Spleen (tissue), 11 donors: ENCODE measurements at regions not wholly inside any gene's neighbourhood (a gene's known extent, or its start where the extent isn't known, plus 50 kb on each side); places are given as distances from the start of the nearest gene placed in this dataset.

Source experiments
- DNase-seq: peaks from one replicate; pipeline ENCODE4 v3.0.0-alpha.2; 2020
- H3K27ac ChIP-seq, 8 donors: fragments of 200-600 bp; sonication (generic) in 7 of 8; 1 replicate in 4 of 8; 2 replicates in 4 of 8; pipeline versions ENCODE4 v1.5.0 to v1.8.0; 2016 to 2021; ENCODE audit warnings: inconsistent platforms in 4 of 8, mild to moderate bottlenecking in 4 of 8, moderate library complexity in 1 of 8
- H3K27me3 ChIP-seq, 7 donors: fragments of 200-600 bp; sonication (generic) in 6 of 7; replicated peaks in 1 of 7; 1 replicate in 4 of 7; 2 replicates in 3 of 7; pipeline versions ENCODE4 v1.5.0 to v1.8.0; 2016 to 2021; ENCODE audit warnings: inconsistent platforms in 3 of 7, mild to moderate bottlenecking in 1 of 7
- H3K36me3 ChIP-seq, 6 donors: fragments of 200-600 bp; sonication (generic) in 5 of 6; 1 replicate in 4 of 6; 2 replicates in 2 of 6; pipeline versions ENCODE4 v1.5.0 to v1.8.0; 2016 to 2021; ENCODE audit warnings: inconsistent platforms in 2 of 6
- H3K4me1 ChIP-seq, 6 donors: fragments of 200-600 bp; sonication (generic) in 5 of 6; 1 replicate in 3 of 6; 2 replicates in 3 of 6; pipeline versions ENCODE4 v1.5.0 to v1.8.0; 2016 to 2021; ENCODE audit warnings: inconsistent platforms in 3 of 6
- H3K4me3 ChIP-seq, 8 donors: fragments of 200-600 bp; sonication (generic) in 7 of 8; 1 replicate in 4 of 8; 2 replicates in 4 of 8; pipeline versions ENCODE4 v1.5.0 to v1.8.0; 2016 to 2021; ENCODE audit warnings: inconsistent platforms in 4 of 8, mild to moderate bottlenecking in 4 of 8, moderate library complexity in 2 of 8
- H3K9me3 ChIP-seq, 8 donors: fragments of 200-600 bp; sonication (generic) in 7 of 8; 1 replicate in 4 of 8; 2 replicates in 4 of 8; pipeline versions ENCODE4 v1.5.0 to v1.8.0; 2016 to 2021; ENCODE audit warnings: inconsistent platforms in 4 of 8
- POLR2A ChIP-seq, 3 donors: fragments of 450-650 bp; IDR thresholded peaks; one replicate each; pipeline ENCODE4 v1.5.1; 2017; ENCODE audit warnings: antibody characterized with exemption in 3 of 3, mild to moderate bottlenecking in 1 of 3
- POLR2AphosphoS5 ChIP-seq, 3 donors: sonication (generic); formaldehyde crosslinking; IDR thresholded peaks; one replicate each; pipeline ENCODE4 v1.5.1; 2017; ENCODE audit warnings: antibody characterized with exemption in 3 of 3
- WGBS, 5 donors: extraction: QIAGEN DNeasy Blood & Tissue Kit in 3 of 5; methylation state at CpG; one replicate each; pipeline versions ENCODE4 v1.1.5 to v1.1.7; 2013 to 2018; 5-methylcytosine and 5-hydroxymethylcytosine counted together
- intact Hi-C: fragments of 100-400 bp; cut with DNase I; formaldehyde crosslinking; loops from one replicate; pipeline ENCODE4 v1.15.0; 2023; ENCODE audit warnings: low total_unique reads
- TF ChIP-seq, protein P1 (sequence below), 11 experiments: fragments of 200-600 bp in 7 of 11; fragments of 450-650 bp in 4 of 11; sonication (generic) in 4 of 11; IDR thresholded peaks in 8 of 11; conservative IDR thresholded peaks in 3 of 11; 1 replicate in 7 of 11; 2 replicates in 4 of 11; pipeline versions ENCODE4 v1.4.0 to v1.8.0; 2016 to 2021; ENCODE audit warnings: antibody characterized with exemption in 11 of 11, inconsistent platforms in 4 of 11, mild to moderate bottlenecking in 1 of 11
- donor health status: healthy with polysubstance abuse.
- donor health status: DM: no; HTN: no; CAD: no; lungs with moderate emphysema.
- donor health status: DM: no; HTN: no; CAD: no.
- donor health status: Bipolar disorder and iron deficiency.
- donor health status: healthy.
- donor health status: DM: no; HTN: no; CAD: no.
- donor health status: DM: yes; HTN: yes; CAD: no.

DNA sequence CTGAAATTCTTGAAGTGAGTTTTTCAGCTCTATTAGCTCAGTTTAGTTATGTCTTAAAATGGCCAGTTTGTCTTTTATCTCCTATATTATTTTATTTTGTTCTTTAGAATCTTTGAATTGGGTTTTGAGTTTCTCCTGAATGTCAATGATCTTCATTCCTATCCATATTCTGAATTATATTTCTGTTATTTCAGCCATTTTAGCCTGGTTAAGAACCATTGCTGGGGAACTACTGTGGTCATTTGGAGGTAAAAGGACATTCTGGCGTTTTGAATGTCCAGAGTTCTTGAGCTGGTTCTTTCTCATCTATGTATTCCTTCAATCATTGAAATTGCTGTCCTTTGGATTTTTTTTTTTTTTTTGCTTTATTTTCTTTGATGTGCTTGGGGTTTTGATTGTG is 203.9 kb upstream of the HS3ST4 start:
- Histone ChIP-seq H3K9me3 (peaks cover 0 to 23% (median 18%) of the 10 kb centered on the region in 8 donors), H3K27ac (no peak overlapping the region), H3K36me3 (no peaks in the 10 kb centered on the region), H3K27me3 (no peaks in the 10 kb centered on the region), H3K4me1 (no peaks in the 10 kb centered on the region), H3K4me3 (no peak overlapping the region)
- DNase-seq = no peak
- 0 to 39% (median 28%) methylated on average over 1 of the region's 1 CpG for WGBS, 5 donors
- TF ChIP-seq, protein P1, sequence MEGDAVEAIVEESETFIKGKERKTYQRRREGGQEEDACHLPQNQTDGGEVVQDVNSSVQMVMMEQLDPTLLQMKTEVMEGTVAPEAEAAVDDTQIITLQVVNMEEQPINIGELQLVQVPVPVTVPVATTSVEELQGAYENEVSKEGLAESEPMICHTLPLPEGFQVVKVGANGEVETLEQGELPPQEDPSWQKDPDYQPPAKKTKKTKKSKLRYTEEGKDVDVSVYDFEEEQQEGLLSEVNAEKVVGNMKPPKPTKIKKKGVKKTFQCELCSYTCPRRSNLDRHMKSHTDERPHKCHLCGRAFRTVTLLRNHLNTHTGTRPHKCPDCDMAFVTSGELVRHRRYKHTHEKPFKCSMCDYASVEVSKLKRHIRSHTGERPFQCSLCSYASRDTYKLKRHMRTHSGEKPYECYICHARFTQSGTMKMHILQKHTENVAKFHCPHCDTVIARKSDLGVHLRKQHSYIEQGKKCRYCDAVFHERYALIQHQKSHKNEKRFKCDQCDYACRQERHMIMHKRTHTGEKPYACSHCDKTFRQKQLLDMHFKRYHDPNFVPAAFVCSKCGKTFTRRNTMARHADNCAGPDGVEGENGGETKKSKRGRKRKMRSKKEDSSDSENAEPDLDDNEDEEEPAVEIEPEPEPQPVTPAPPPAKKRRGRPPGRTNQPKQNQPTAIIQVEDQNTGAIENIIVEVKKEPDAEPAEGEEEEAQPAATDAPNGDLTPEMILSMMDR (IDR thresholded peaks at IDR 0.05 in 8 of 11, conservative IDR thresholded peaks at IDR 0.05 in 3 of 11) = no peak
- no peak for TF ChIP-seq POLR2AphosphoS5 (IDR thresholded peaks at IDR 0.05)
- TF ChIP-seq POLR2A (IDR thresholded peaks at IDR 0.05) = no peak
- intact Hi-C loops = no loop called here

DNA sequence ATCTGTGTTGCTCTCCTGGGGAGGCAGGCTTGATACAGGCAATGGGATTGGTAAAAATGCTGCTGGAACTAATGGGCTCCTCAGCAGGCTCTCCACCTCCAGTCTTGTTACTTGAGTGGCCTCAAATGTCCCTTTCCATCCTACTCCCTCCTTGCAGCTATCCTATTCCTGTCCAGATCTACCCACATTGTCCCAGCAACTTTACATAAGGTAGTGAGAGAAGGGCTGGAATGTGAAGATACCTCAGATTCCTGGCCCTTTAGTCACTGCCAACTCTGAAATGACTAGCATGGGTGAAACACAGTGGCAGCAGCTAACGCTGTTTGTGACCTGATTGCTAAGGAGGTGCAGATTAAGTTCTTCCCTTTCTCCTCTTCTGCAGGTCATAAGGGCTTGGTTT is 210.1 kb upstream of the HS3ST4 start:
- DNase-seq = no peak
- WGBS, 5 donors = 72 to 88% (median 79%) methylated on average over 1 of the region's 1 CpG
- H3K27ac ChIP-seq = no peak overlapping the region
- intact Hi-C loops = no loop called here
- no peak overlapping the region for H3K4me3 ChIP-seq
- H3K27me3 ChIP-seq = no peaks in the 10 kb centered on the region
- no peak for TF ChIP-seq POLR2AphosphoS5 (IDR thresholded peaks at IDR 0.05)
- TF ChIP-seq, protein P1 (IDR thresholded peaks at IDR 0.05 in 8 of 11, conservative IDR thresholded peaks at IDR 0.05 in 3 of 11) = no peak
- no peaks in the 10 kb centered on the region for H3K36me3 ChIP-seq
- no peaks in the 10 kb centered on the region for H3K4me1 ChIP-seq
- peaks cover 0 to 2% (median 0%) of the 10 kb centered on the region in 8 donors for H3K9me3 ChIP-seq

DNA sequence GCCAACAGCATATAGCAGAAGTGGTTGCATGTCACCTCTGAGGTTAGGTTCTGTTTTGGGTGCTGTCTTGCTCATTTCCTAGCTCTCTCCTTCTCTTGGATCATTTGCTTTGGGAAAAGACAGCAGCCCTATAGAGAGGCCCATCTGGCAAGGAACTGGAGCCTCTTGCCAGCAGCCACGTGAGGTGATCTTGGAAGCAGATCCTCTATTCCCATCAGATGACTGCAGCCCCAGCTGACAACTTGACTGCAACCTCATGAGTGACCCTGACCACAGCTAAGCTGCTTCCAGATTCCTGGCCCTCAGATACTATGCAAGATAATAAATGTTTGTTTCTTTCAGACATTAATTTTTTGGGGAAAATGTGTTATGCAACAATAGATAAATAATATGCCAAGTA is 213.3 kb upstream of the HS3ST4 start:
- H3K4me3 ChIP-seq = no peak overlapping the region
- peaks cover 0 to 4% (median 0%) of the 10 kb centered on the region in 7 donors for H3K27me3 ChIP-seq
- WGBS, 5 donors = 57 to 91% (median 74%) methylated on average over 1 of the region's 1 CpG
- TF ChIP-seq, protein P1 (IDR thresholded peaks at IDR 0.05 in 8 of 11, conservative IDR thresholded peaks at IDR 0.05 in 3 of 11) = no peak
- TF ChIP-seq POLR2A (IDR thresholded peaks at IDR 0.05) = no peak
- TF ChIP-seq POLR2AphosphoS5 (IDR thresholded peaks at IDR 0.05) = no peak
- no peaks in the 10 kb centered on the region for H3K4me1 ChIP-seq
- no peak for DNase-seq
- H3K27ac ChIP-seq = no peak overlapping the region
- H3K9me3 ChIP-seq = no peaks in the 10 kb centered on the region
- no peaks in the 10 kb centered on the region for H3K36me3 ChIP-seq
- intact Hi-C loops = no loop called here

- peaks cover 0 to 7% (median 0%) of the 10 kb centered on the region in 7 donors for H3K27me3 ChIP-seq
- no peak for DNase-seq
- H3K9me3 ChIP-seq = no peaks in the 10 kb centered on the region
- no peak for TF ChIP-seq POLR2AphosphoS5 (IDR thresholded peaks at IDR 0.05)
- TF ChIP-seq, protein P1 (IDR thresholded peaks at IDR 0.05 in 8 of 11, conservative IDR thresholded peaks at IDR 0.05 in 3 of 11) = no peak
- no peak for TF ChIP-seq POLR2A (IDR thresholded peaks at IDR 0.05)
- H3K4me3 ChIP-seq = no peak overlapping the region
- H3K4me1 ChIP-seq = no peaks in the 10 kb centered on the region
- H3K27ac ChIP-seq = no peak overlapping the region
- H3K36me3 ChIP-seq = no peaks in the 10 kb centered on the region
- 51 to 63% (median 61%) methylated on average over 2 of the region's 2 CpGs for WGBS, 5 donors
- intact Hi-C loops = no loop called here
Measured at GRCh38 chr16:25464058-25464457, 206.4 kb upstream of the ZKSCAN2 start.
